ENCODE measurements at regions not wholly inside any gene's neighbourhood (a gene's known extent, or its start where the extent isn't known, plus 50 kb on each side); places are given as distances from the start of the nearest gene placed in this dataset.

DNA sequence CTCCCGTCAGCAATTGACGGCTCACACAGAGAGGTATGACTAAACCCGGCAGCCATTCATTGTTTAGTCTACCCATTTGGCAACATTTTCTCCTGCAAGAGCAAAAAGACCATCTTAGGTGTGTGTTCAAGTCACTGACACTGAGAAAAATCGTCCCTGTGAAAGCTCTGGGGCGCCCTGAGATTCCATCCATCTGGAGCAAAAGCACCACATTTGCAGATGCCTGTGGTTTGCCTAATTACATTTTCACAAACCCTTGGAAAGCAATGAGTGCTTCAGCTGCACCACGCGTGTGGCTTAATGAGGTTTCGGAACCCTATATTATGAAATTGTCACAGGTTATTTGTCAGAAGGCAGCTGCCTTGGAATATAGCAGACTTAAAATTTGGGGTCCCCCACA lies 110.7 kb upstream of the PTPRM start:
- ATAC-seq (ENCODE audit: low FRiP score) (no peak), DNase-seq (no peak)
- intact Hi-C loops (cut with DNase I) = no loop called here
- Histone ChIP-seq H3K27me3 (ENCODE audit: control insufficient read depth in 1 of 2, insufficient read depth in 2 of 2, low read length in 1 of 2) (no peaks in the 10 kb centered on the region), H3K9me3 (ENCODE audit: control insufficient read depth, low read length) (no peaks in the 10 kb centered on the region), H3K4me1 (ENCODE audit: control insufficient read depth in 1 of 2, insufficient read depth in 2 of 2, low read length in 2 of 2) (no peaks in the 10 kb centered on the region), H3K36me3 (ENCODE audit: control insufficient read depth in 1 of 2, insufficient read depth in 2 of 2, low read length in 1 of 2) (no peaks in the 10 kb centered on the region), H3K27ac (ENCODE audit: low read depth in 1 of 2, low read length in 2 of 2) (no peak overlapping the region), H3K4me3 (ENCODE audit: low read length in 2 of 2) (no peak overlapping the region)
- WGBS, 2 donors = 83 to 85% methylated on average over 8 of the region's 8 CpGs

DNA sequence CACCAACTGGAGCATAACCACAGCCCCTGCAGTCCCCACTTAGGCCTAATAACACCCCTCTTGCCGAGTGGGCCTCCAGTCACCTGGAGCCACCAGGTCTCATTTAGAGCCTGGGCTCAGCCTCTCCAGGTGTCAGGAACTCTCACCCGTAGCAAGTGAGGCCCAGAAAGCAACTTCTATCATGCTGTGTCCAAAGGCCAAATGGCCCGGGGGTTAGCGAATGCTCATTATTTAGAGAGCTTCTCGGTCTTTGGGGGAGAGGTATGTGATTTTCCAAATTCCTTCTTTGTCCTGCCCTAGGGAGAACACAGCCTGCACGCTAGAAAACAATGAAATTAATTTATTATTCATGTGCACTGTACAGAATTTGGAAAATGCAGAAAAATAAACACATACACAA lies 109.9 kb upstream of the PTPRM start:
- ATAC-seq (ENCODE audit: low FRiP score) (no peak), DNase-seq (no peak)
- no peaks in the 10 kb centered on the region for H3K4me1 ChIP-seq (ENCODE audit: control insufficient read depth in 1 of 2, insufficient read depth in 2 of 2, low read length in 2 of 2)
- H3K9me3 ChIP-seq (ENCODE audit: control insufficient read depth, low read length) = no peaks in the 10 kb centered on the region
- no peaks in the 10 kb centered on the region for H3K27me3 ChIP-seq (ENCODE audit: control insufficient read depth in 1 of 2, insufficient read depth in 2 of 2, low read length in 1 of 2)
- H3K4me3 ChIP-seq (ENCODE audit: low read length in 2 of 2) = no peak overlapping the region
- WGBS, 2 donors = 88% methylated on average over 6 of the region's 6 CpGs
- intact Hi-C loops (cut with DNase I) = no loop called here
- no peaks in the 10 kb centered on the region for H3K36me3 ChIP-seq (ENCODE audit: control insufficient read depth in 1 of 2, insufficient read depth in 2 of 2, low read length in 1 of 2)
- H3K27ac ChIP-seq (ENCODE audit: low read depth in 1 of 2, low read length in 2 of 2) = no peak overlapping the region

DNA sequence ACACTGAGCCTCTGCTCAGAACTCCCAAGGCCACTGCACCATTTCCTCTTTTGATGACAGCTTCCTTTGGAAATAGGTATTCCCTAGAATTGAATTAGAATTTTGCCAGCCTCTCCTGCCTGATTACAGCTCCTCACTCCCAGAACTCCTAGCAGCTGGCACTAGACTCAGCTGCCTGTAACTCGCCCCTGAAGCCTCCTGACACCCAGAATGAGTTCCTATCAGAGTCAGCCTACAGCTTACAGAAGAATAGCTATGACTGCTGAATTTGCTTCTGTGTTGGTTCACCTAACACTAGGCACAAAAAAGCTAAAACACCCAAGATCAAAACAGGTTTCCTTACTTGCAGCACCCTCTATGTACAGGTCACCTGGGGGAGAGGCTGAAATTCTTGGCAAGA lies 108.2 kb upstream of the PTPRM start:
- 71 to 81% methylated on average over 1 of the region's 1 CpG for WGBS, 2 donors
- Histone ChIP-seq H3K36me3 (ENCODE audit: control insufficient read depth in 1 of 2, insufficient read depth in 2 of 2, low read length in 1 of 2) (no peaks in the 10 kb centered on the region), H3K27me3 (ENCODE audit: control insufficient read depth in 1 of 2, insufficient read depth in 2 of 2, low read length in 1 of 2) (no peaks in the 10 kb centered on the region), H3K9me3 (ENCODE audit: control insufficient read depth, low read length) (no peaks in the 10 kb centered on the region), H3K27ac (ENCODE audit: low read depth in 1 of 2, low read length in 2 of 2) (no peak overlapping the region), H3K4me3 (ENCODE audit: low read length in 2 of 2) (no peak overlapping the region), H3K4me1 (ENCODE audit: control insufficient read depth in 1 of 2, insufficient read depth in 2 of 2, low read length in 2 of 2) (peaks cover 0 to under 1% of the 10 kb centered on the region in 2 donors)
- intact Hi-C loops (cut with DNase I) = no loop called here
- DNase-seq = no peak
- ATAC-seq (ENCODE audit: low FRiP score) = no peak

DNA sequence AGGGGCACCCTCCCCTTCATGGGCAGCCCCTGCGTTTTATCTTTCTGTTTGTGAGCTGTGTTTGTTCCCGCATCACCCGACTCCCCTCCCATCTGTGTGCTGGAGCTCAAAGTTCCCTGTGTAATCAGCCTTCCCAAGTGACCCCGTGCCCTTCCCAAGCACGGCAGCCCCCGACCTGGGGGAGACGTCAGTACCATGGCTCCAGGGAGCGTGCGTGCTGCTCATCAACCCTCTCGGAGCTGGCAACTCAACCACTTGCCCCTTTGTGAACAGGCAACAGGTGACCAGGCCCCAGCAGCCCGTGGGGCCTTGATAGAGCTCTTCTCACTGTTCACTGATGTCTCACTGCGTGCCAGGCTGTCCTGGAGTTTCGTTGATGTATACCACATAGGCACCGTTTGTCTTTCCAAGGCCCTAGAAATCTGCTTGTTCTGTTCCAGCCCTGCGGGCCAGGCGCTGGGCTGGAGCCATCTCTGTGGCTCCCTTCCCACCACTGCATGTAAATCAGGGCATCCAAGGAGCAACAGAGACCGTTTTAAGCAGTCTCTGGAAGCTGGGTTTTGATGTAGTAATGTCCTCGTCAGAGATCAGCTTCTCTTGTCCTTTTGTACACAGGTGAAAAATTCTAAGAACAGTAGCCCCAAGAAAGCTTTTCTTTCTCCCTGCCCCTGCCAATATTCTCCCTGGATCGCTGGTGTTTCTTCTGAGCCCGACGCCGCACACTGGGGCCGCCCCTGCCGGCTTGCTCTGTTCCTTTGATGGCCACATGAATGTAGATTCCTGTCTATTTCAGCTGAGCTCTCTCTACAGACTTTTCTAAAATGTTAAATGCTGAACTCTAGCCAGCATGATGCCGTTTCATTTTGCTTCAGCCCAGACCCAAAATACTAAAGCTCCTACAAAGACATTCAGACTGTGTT lies 107.0 kb upstream of the PTPRM start:
- no peaks in the 10 kb centered on the region for H3K27me3 ChIP-seq (ENCODE audit: control insufficient read depth in 1 of 2, insufficient read depth in 2 of 2, low read length in 1 of 2)
- 29 to 36% methylated on average over 25 of the region's 25 CpGs for WGBS, 2 donors
- no peaks in the 10 kb centered on the region for H3K36me3 ChIP-seq (ENCODE audit: control insufficient read depth in 1 of 2, insufficient read depth in 2 of 2, low read length in 1 of 2)
- no peaks in the 10 kb centered on the region for H3K9me3 ChIP-seq (ENCODE audit: control insufficient read depth, low read length)
- ATAC-seq (ENCODE audit: low FRiP score) (peak; percentile 30), DNase-seq (no peak)
- H3K27ac ChIP-seq (ENCODE audit: low read depth in 1 of 2, low read length in 2 of 2) = no peak overlapping the region
- intact Hi-C loops (cut with DNase I) = no loop called here
- H3K4me3 ChIP-seq (ENCODE audit: low read length in 2 of 2) = peak overlapping the region; percentile 27 to 41
- peaks cover 0 to 8% of the 10 kb centered on the region in 2 donors for H3K4me1 ChIP-seq (ENCODE audit: control insufficient read depth in 1 of 2, insufficient read depth in 2 of 2, low read length in 2 of 2)

DNA sequence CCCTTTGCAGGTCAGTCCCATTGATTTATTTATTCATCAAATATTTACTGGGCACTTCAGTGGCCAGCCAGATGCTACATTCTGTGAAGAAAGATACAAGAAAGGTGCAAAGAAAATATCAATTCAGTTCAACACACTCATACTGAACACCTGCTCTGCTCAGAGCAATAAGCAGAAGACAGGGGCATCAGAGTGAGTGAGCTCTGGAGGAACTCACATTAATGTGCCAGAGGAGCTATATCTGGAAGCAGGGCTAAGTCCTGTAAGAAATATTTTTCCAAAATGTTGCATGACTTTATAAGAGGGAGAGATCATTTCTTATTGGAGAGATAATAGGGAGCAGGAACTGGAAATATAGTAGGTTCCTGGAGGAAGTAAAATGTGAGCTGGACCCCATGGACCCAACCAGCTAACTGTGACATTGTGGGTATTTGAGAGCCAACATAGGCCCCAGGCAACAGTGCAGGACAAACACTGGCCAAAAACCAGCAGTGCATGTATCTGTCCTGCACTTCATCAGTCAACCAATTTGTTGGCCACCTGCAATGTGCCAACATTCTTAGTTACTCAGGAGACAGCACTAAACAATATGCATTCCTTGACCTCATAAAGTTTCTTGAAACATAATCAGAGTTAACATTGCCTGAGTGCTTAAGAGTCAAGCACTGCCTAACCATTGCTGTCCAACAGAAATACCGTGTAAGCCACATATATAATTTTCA lies 102.7 kb upstream of the PTPRM start:
- H3K4me1 ChIP-seq (ENCODE audit: control insufficient read depth in 1 of 2, insufficient read depth in 2 of 2, low read length in 2 of 2) = peaks cover 0 to 8% of the 10 kb centered on the region in 2 donors
- H3K27me3 ChIP-seq (ENCODE audit: control insufficient read depth in 1 of 2, insufficient read depth in 2 of 2, low read length in 1 of 2) = no peaks in the 10 kb centered on the region
- no peak for DNase-seq
- no peak overlapping the region for H3K4me3 ChIP-seq (ENCODE audit: low read length in 2 of 2)
- no peaks in the 10 kb centered on the region for H3K9me3 ChIP-seq (ENCODE audit: control insufficient read depth, low read length)
- intact Hi-C loops (cut with DNase I) = no loop called here
- no peak overlapping the region for H3K27ac ChIP-seq (ENCODE audit: low read depth in 1 of 2, low read length in 2 of 2)
- 8 to 13% methylated on average over 1 of the region's 1 CpG for WGBS, 2 donors
- ATAC-seq (ENCODE audit: low FRiP score) = no peak
- H3K36me3 ChIP-seq (ENCODE audit: control insufficient read depth in 1 of 2, insufficient read depth in 2 of 2, low read length in 1 of 2) = no peaks in the 10 kb centered on the region

DNA sequence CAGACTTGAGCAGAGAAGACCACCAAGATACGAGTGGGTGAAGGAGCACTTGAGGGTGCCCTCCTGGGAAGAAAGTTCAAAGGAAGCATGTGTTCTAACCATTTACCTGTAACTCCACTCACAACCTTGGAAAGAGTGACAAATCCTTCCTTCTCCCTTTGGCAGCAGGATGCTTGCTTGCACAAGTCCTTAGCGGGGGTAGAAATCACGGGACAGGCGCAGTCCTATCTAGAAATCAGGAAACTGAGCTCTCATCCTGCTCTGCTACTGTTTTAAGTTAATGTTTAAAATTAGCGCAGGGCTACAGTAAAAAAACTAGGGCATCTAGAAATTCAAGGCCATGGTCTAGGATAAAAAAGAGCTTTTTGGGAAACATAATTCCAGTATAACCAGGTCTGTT lies 100.9 kb upstream of the PTPRM start:
- Histone ChIP-seq H3K4me3 (ENCODE audit: low read length in 2 of 2) (no peak overlapping the region), H3K4me1 (ENCODE audit: control insufficient read depth in 1 of 2, insufficient read depth in 2 of 2, low read length in 2 of 2) (peaks cover 0 to 8% of the 10 kb centered on the region in 2 donors), H3K27ac (ENCODE audit: low read depth in 1 of 2, low read length in 2 of 2) (no peak overlapping the region), H3K27me3 (ENCODE audit: control insufficient read depth in 1 of 2, insufficient read depth in 2 of 2, low read length in 1 of 2) (no peaks in the 10 kb centered on the region), H3K9me3 (ENCODE audit: control insufficient read depth, low read length) (no peaks in the 10 kb centered on the region), H3K36me3 (ENCODE audit: control insufficient read depth in 1 of 2, insufficient read depth in 2 of 2, low read length in 1 of 2) (no peaks in the 10 kb centered on the region)
- no peak for DNase-seq
- WGBS, 2 donors = 92 to 96% methylated on average over 5 of the region's 5 CpGs
- intact Hi-C loops (cut with DNase I) = no loop called here
- ATAC-seq (ENCODE audit: low FRiP score) = no peak

DNA sequence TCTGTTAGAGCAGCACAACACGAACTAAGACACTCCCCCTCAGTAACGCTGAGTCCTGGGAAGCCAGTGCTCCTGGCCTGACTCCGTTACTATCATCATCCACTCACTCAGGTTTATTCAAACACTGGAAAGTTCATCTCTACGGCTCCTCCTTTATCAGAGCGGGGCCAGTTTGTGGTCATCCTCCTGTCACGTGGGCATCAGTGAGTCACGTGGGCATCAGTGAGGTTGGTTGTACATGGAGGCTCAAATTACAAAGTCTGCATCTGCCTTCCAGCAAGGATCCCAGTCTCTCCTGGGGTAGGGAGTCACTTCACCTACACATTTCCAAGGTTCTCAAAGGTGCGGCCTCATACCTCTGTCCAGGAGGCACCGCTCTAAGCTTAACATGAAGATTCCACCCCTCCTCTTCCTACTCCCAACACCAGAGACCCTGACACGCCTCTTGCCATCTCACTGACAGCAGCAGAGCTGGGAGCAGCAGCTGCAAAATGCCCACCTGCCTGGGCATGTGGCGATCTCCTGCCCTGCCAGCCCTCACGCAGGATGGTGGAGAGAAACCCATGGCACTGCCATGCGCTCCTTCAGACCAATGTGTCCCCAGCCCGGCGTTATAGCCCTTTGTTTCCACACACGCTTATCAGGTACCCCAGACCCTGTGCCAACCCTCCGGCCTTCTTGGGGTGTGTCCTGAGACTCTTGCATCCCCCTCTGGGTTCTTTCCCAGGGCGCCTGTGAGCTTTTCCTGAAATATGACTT lies 99.2 kb upstream of the PTPRM start:
- H3K27ac ChIP-seq (ENCODE audit: low read depth in 1 of 2, low read length in 2 of 2) = no peak overlapping the region
- intact Hi-C loops (cut with DNase I) = no loop called here
- no peaks in the 10 kb centered on the region for H3K27me3 ChIP-seq (ENCODE audit: control insufficient read depth in 1 of 2, insufficient read depth in 2 of 2, low read length in 1 of 2)
- no peak overlapping the region for H3K4me3 ChIP-seq (ENCODE audit: low read length in 2 of 2)
- DNase-seq = no peak
- no peaks in the 10 kb centered on the region for H3K36me3 ChIP-seq (ENCODE audit: control insufficient read depth in 1 of 2, insufficient read depth in 2 of 2, low read length in 1 of 2)
- 86 to 87% methylated on average over 18 of the region's 18 CpGs for WGBS, 2 donors
- H3K4me1 ChIP-seq (ENCODE audit: control insufficient read depth in 1 of 2, insufficient read depth in 2 of 2, low read length in 2 of 2) = peaks cover 0 to 8% of the 10 kb centered on the region in 2 donors
- no peaks in the 10 kb centered on the region for H3K9me3 ChIP-seq (ENCODE audit: control insufficient read depth, low read length)
- no peak for ATAC-seq (ENCODE audit: low FRiP score)

DNA sequence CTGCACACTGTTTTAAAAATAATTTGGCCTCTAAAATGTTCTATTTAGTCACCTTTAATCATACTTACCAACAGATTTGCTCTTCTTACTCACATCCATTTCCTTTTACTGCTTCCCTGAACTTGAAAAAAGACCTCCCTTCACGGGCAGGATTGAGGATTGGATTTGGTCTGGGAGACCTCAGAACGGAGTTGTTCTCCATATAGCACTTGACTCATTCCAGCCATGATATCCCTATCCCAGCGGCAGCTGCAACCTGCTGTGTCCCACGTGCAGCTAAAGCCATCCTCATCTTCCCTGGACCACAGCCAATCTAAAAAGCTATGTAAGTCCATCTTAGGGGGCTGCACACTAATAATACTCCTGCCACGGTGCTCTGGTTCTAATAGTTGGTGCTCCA lies 97.0 kb upstream of the PTPRM start:
- no peak overlapping the region for H3K27ac ChIP-seq (ENCODE audit: low read depth in 1 of 2, low read length in 2 of 2)
- ATAC-seq (ENCODE audit: low FRiP score) (no peak), DNase-seq (no peak)
- H3K9me3 ChIP-seq (ENCODE audit: control insufficient read depth, low read length) = no peaks in the 10 kb centered on the region
- no peaks in the 10 kb centered on the region for H3K27me3 ChIP-seq (ENCODE audit: control insufficient read depth in 1 of 2, insufficient read depth in 2 of 2, low read length in 1 of 2)
- no peak overlapping the region for H3K4me3 ChIP-seq (ENCODE audit: low read length in 2 of 2)
- H3K36me3 ChIP-seq (ENCODE audit: control insufficient read depth in 1 of 2, insufficient read depth in 2 of 2, low read length in 1 of 2) = no peaks in the 10 kb centered on the region
- intact Hi-C loops (cut with DNase I) = no loop called here
- WGBS, 2 donors = 78 to 81% methylated on average over 5 of the region's 5 CpGs
- H3K4me1 ChIP-seq (ENCODE audit: control insufficient read depth in 1 of 2, insufficient read depth in 2 of 2, low read length in 2 of 2) = no peaks in the 10 kb centered on the region
